AG04450 (cell line): ENCODE measurements at regions not wholly inside any gene's neighbourhood (a gene's known extent, or its start where the extent isn't known, plus 50 kb on each side); places are given as distances from the start of the nearest gene placed in this dataset.
"Not testable (repeated sequence)": the region's sequence is repeated elsewhere in the genome, so short reads cannot be mapped to it uniquely, and the experiment has no call there.

Experiments used
- CTCF ChIA-PET: fragments of 300-600, 350-600 bp; formaldehyde crosslinking; extraction: SDS; loops from one replicate; lab custom pipeline; 2022; ENCODE audit warnings: antibody characterized with exemption, inconsistent platforms; lab: Charles Lee
- POLR2A ChIA-PET: fragments of 350-600 bp; formaldehyde crosslinking; extraction: SDS; loops from one replicate; lab custom pipeline; 2021; ENCODE audit warnings: antibody characterized with exemption, inconsistent platforms; lab: Yijun Ruan, JAX
- DNase-seq: peaks from one replicate; pipeline ENCODE4 v3.0.0-alpha.2; 2011; ENCODE audit warnings: low read depth, low spot score
- H3K27ac ChIP-seq: one replicate; pipeline ENCODE4 v1.5.1; 2012; ENCODE audit warnings: low read depth, low read length, control low read depth
- H3K27me3 ChIP-seq: one replicate; pipeline ENCODE4 v1.6.0; 2012; ENCODE audit warnings: low read length; ENCODE audit not compliant: control insufficient read depth, insufficient read depth
- H3K4me3 ChIP-seq: 2 replicates; pipeline ENCODE4 v1.5.1; 2011; ENCODE audit warnings: mild to moderate bottlenecking, low read depth, low read length, control low read depth
- H3K9me3 ChIP-seq: 2 replicates; pipeline ENCODE4 v1.5.1; 2012; ENCODE audit warnings: low read length; ENCODE audit not compliant: control insufficient read depth, insufficient read depth
- TF ChIP-seq, protein P1 (sequence below): IDR thresholded peaks from 2 replicates; pipeline ENCODE4 v1.5.1; 2011; ENCODE audit warnings: low read depth, low read length, control low read depth, inconsistent platforms

DNA sequence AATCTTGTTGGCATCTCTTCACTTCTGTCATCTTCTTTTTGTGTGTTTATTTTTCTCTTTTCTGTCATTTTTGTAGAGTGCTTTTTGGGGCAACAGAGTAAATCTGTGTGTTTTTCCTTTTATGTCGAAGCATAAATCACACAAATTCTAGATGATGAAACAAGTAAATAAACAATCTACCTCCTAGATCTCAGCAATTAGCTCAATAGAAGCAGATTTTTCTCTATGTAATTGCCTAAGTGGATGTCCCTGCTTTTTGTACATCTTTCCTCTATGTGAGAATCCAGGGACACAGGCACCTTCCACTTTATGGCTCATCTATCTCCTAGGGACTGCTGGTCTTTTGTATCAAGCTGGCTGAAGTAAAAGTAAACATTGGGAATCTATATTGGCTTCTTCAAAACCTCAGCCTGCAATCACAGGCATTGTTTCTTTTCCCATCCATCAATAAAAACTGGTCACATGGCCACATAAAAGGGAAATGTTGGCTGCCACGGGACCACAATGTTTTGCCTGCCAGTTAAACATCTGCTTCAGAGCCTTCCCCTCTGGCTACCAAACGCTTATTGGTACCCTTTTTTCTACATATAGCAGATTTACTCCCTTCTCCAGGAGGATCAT, 323.8 kb downstream of the LMO7 start:
- no peak for DNase-seq
- Histone ChIP-seq H3K9me3 (no peaks in the 10 kb centered on the region), H3K4me3 (no peak overlapping the region), H3K27me3 (no peaks in the 10 kb centered on the region), H3K27ac (no peak overlapping the region)
- TF ChIP-seq, protein P1, sequence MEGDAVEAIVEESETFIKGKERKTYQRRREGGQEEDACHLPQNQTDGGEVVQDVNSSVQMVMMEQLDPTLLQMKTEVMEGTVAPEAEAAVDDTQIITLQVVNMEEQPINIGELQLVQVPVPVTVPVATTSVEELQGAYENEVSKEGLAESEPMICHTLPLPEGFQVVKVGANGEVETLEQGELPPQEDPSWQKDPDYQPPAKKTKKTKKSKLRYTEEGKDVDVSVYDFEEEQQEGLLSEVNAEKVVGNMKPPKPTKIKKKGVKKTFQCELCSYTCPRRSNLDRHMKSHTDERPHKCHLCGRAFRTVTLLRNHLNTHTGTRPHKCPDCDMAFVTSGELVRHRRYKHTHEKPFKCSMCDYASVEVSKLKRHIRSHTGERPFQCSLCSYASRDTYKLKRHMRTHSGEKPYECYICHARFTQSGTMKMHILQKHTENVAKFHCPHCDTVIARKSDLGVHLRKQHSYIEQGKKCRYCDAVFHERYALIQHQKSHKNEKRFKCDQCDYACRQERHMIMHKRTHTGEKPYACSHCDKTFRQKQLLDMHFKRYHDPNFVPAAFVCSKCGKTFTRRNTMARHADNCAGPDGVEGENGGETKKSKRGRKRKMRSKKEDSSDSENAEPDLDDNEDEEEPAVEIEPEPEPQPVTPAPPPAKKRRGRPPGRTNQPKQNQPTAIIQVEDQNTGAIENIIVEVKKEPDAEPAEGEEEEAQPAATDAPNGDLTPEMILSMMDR = no peak
- CTCF ChIA-PET = interaction anchor here (1.7 kb wide), 1 partner anchor 84 kb away, joined by 5 read pairs; no protein-coding TSS in a partner anchor
- POLR2A ChIA-PET = no interaction called here

DNA sequence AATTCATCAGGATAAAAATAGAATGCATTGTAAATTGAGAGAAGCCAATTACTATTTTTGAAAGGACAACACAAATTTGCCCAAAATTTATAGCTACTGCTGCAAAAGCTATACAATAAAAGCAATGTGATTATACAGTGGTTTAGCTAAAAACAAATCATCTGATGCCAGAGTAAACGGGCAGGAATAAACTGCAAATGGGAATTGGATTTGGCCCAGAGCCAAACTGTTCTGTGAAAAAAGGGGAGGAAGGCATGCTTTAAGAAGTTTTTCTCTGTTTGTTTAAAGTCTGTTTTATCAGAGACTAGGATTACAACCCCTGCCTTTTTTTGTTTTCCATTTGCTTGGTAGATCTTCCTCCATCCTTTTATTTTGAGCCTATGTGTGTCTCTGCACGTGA, 317.5 kb downstream of the LMO7 start:
- CTCF ChIA-PET, POLR2A ChIA-PET, H3K4me3 ChIP-seq, H3K9me3 ChIP-seq, H3K27ac ChIP-seq, DNase-seq, H3K27me3 ChIP-seq: not testable (repeated sequence)

DNA sequence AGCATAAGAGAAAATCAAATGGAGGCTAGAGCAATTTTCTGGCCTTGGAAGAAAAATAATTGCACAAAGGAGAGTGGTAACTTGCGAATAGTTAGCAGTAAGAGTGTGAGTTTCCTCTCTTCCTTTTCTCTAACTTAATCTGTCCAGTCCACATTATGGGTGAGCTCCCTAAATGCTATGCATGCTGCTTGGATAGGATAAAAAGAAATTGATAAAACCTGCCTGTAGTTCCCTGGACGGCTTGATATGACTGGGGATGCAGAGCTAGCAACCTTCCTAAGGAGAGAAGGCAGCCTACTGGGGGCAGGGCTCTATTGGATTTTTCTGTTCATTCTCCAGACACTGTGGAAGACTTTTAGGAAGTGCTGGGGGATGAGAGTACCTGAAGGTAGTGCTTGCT, 311.3 kb downstream of the LMO7 start:
- H3K9me3 ChIP-seq = no peaks in the 10 kb centered on the region
- no peak overlapping the region for H3K27ac ChIP-seq
- no peak for DNase-seq
- TF ChIP-seq, protein P1 = no peak
- no peak overlapping the region for H3K4me3 ChIP-seq
- H3K27me3 ChIP-seq = peaks cover 4% of the 10 kb centered on the region
- ChIA-PET POLR2A (no interaction called here), CTCF (no interaction called here)

DNA sequence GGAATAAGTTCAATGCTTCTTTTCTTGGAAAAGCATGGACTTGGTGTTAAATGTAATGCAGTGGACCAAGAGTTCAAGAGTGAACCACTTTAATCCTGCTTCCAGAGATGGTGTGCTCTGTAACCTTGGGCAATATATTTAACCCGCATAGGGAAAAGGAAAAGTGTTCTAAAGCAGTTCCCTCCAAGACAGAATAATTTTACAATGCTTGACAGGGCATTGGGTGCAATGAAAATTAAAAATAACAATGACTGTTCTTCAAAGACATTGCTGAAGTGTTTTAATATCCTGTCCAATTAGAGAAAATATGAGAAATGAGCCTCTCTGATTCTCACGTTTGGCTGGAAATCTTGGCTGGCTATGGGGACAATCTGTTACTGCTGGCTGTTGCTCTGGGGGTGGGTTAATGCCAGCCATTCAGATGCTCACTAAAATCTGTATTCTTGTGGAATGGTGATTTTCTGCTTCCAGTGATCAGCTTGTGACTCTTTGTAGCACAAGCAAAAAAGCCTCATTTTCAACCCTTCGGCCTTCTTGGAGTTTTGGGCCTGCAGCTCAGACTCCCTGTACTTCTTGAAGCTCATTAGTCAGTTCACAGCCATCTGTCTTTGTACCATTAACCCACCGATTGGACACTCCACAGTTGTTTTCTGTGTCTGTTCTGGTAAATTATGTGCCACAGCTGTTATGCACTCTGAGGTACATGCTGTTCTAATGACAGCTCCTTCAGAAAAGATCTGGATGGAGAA, 310.6 kb downstream of the LMO7 start:
- no peak for DNase-seq
- CTCF ChIA-PET = no interaction called here
- H3K27ac ChIP-seq = no peak overlapping the region
- no peaks in the 10 kb centered on the region for H3K9me3 ChIP-seq
- H3K4me3 ChIP-seq = no peak overlapping the region
- H3K27me3 ChIP-seq = peaks cover 4% of the 10 kb centered on the region
- POLR2A ChIA-PET = no interaction called here
- TF ChIP-seq, protein P1 = no peak

DNA sequence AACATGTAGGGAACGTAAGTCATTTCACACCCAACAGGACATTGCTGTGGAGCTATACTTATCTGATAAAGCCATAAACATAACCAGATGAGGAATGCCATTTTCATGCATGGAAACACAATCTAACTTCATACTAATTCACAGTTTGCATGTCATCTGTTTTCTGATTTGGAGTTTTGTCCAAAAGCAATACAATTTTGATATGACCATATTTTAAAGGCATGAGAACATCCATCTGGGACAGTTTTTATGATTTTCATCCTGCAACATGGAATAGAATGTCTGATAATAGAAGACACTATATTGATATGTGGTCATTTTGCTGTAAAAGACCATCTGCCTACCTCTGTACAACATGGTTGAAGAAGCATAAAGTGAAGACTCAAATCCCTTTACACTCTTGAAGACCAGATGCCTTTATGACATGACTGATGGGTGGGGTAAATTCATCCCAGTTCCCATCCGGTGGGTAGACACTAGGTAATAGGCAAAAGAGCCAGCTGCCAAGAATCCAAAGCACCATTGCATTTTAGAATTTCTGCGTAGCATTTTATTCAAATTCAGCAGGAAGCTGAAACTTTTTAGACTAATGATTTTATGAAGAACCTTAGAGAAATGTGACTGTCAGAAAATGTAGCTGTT, 309.8 kb downstream of the LMO7 start:
- Histone ChIP-seq H3K4me3 (no peak overlapping the region), H3K27ac (no peak overlapping the region), H3K9me3 (no peaks in the 10 kb centered on the region), H3K27me3 (peaks cover 4% of the 10 kb centered on the region)
- CTCF ChIA-PET = no interaction called here
- DNase-seq = no peak
- POLR2A ChIA-PET = no interaction called here
- TF ChIP-seq, protein P1 = no peak
